Thoracic aorta (tissue), 2 donors: ENCODE measurements at regions not wholly inside any gene's neighbourhood (a gene's known extent, or its start where the extent isn't known, plus 50 kb on each side); places are given as distances from the start of the nearest gene placed in this dataset.

Source experiments
- ATAC-seq: fragments of 150-250 bp; one replicate; pipeline ENCODE4 v1.8.0; 2017; ENCODE audit warnings: low read depth; ENCODE audit not compliant: insufficient number of reproducible peaks, low FRiP score
- DNase-seq: peaks from one replicate; pipeline ENCODE4 v3.0.0-alpha.2; 2020; ENCODE audit warnings: low spot score
- H3K27ac ChIP-seq, 2 donors: fragments of 200-600 bp; sonication (generic); 1 replicate in 1 of 2; 2 replicates in 1 of 2; pipeline ENCODE4 v1.5.1; 2016; ENCODE audit warnings: mild to moderate bottlenecking in 2 of 2, moderate library complexity in 2 of 2
- H3K27me3 ChIP-seq: fragments of 200-600 bp; sonication (generic); replicated peaks from 2 replicates; pipeline ENCODE4 v1.6.0; 2016; ENCODE audit warnings: mild to moderate bottlenecking; ENCODE audit not compliant: insufficient read depth
- H3K36me3 ChIP-seq: fragments of 200-600 bp; sonication (generic); one replicate; pipeline ENCODE4 v1.5.1; 2016
- H3K4me1 ChIP-seq, 2 donors: fragments of 200-600 bp; sonication (generic); 1 replicate in 1 of 2; 2 replicates in 1 of 2; pipeline versions ENCODE4 v1.5.1 to v1.6.0; 2016; ENCODE audit warnings: low read depth in 2 of 2, mild to moderate bottlenecking in 1 of 2; ENCODE audit not compliant: control insufficient read depth in 1 of 2
- H3K4me3 ChIP-seq: fragments of 200-600 bp; sonication (generic); 2 replicates; pipeline ENCODE4 v1.5.1; 2016; ENCODE audit warnings: mild to moderate bottlenecking
- H3K9me3 ChIP-seq: fragments of 200-600 bp; sonication (generic); 2 replicates; pipeline ENCODE4 v1.5.1; 2016
- CTCF ChIP-seq: fragments of 200-600 bp; sonication (generic); IDR thresholded peaks from one replicate; pipeline ENCODE4 v1.5.1; 2019; ENCODE audit warnings: antibody characterized with exemption

GRCh38 chr14:58762629-58763028 lies 124.9 kb downstream of the DACT1 start:
- no peaks in the 10 kb centered on the region for H3K36me3 ChIP-seq
- no peak overlapping the region for H3K4me3 ChIP-seq
- no peaks in the 10 kb centered on the region for H3K9me3 ChIP-seq
- TF ChIP-seq CTCF: no peak
- no peaks in the 10 kb centered on the region for H3K4me1 ChIP-seq
- ATAC-seq (no peak), DNase-seq (no peak)
- no peaks in the 10 kb centered on the region for H3K27me3 ChIP-seq
- H3K27ac ChIP-seq: no peak overlapping the region

DNA sequence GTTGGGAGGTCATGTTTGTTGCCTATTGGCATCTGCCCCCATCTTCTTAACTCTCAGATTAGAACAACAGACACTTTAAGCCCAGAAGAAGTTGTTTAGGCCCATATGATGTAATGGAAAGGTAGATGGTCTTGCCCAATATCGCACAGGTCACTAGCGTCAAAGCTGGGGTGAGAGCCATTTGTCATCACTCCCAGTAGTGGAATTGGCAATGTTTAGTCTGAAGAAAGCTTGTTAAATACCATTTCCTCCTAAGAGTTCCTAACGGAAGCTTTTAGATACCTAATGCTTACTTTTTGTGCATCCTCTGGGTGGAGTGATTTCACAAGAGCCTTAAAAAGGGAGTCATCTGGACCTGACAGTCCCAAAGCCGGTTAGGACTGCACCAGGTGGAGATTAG lies 125.4 kb downstream of the DACT1 start:
- Histone ChIP-seq H3K27ac (no peak overlapping the region), H3K27me3 (no peaks in the 10 kb centered on the region), H3K9me3 (no peaks in the 10 kb centered on the region), H3K36me3 (no peaks in the 10 kb centered on the region), H3K4me3 (no peak overlapping the region), H3K4me1 (no peaks in the 10 kb centered on the region)
- no peak for TF ChIP-seq CTCF
- no peak for ATAC-seq
- DNase-seq: no peak

DNA sequence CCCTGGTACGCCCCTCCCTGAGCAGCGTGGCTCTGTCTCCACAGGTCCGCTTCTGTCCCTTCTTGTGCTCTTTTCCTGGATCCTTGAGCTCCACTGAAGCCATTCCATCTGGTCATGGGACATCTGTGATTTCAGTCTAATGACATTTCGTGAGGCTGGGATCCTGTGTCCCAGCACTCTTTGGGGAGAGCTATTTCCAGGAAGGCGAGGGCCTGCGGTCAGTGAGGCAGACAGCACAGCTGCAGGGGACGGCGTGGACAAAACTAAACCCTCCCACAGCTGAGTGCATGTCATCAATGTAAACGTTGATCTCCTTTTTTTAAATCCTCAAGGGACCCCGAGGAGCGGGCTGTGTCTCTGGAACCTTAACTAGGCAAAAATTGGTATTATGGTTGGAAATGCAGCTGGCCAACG lies 127.7 kb downstream of the DACT1 start:
- DNase-seq: no peak
- Histone ChIP-seq H3K36me3 (no peaks in the 10 kb centered on the region), H3K4me3 (no peak overlapping the region), H3K27me3 (no peaks in the 10 kb centered on the region), H3K9me3 (no peaks in the 10 kb centered on the region), H3K4me1 (no peaks in the 10 kb centered on the region), H3K27ac (no peak overlapping the region)
- no peak for TF ChIP-seq CTCF
- ATAC-seq: no peak

- H3K27me3 ChIP-seq: no peaks in the 10 kb centered on the region
- H3K27ac ChIP-seq: no peak overlapping the region
- DNase-seq (no peak), ATAC-seq (no peak)
- H3K36me3 ChIP-seq: no peaks in the 10 kb centered on the region
- H3K4me1 ChIP-seq: no peaks in the 10 kb centered on the region
- H3K9me3 ChIP-seq: no peaks in the 10 kb centered on the region
- H3K4me3 ChIP-seq: no peak overlapping the region
- no peak for TF ChIP-seq CTCF
Measured at GRCh38 chr14:58765843-58766242, 128.1 kb downstream of the DACT1 start.

GRCh38 chr14:58769011-58769643 lies 131.4 kb downstream of the DACT1 start:
- no peaks in the 10 kb centered on the region for H3K36me3 ChIP-seq
- TF ChIP-seq CTCF: no peak
- H3K9me3 ChIP-seq: no peaks in the 10 kb centered on the region
- no peak overlapping the region for H3K27ac ChIP-seq
- DNase-seq (no peak), ATAC-seq (no peak)
- no peaks in the 10 kb centered on the region for H3K27me3 ChIP-seq
- no peaks in the 10 kb centered on the region for H3K4me1 ChIP-seq
- H3K4me3 ChIP-seq: no peak overlapping the region
